K562 (cell line): ENCODE measurements at regions not wholly inside any gene's neighbourhood (a gene's known extent, or its start where the extent isn't known, plus 50 kb on each side); places are given as distances from the start of the nearest gene placed in this dataset.
A peak's percentile ranks its signal among the peaks of the same experiment; 100 is the strongest.

Experiments used
- ATAC-seq: fragments of 200-7000 bp; cut with Tn5 transposase; 3 replicates; pipeline ENCODE4 v1.9.1; 2020; ENCODE audit warnings: moderate library complexity
- BruUV-seq: library from RNA; stranded (reverse); fragments of 400-500 nt; replicated peaks from 2 replicates; lab custom pipeline; 2021; lab: Mats Ljungman, UMichigan
- CTCF ChIA-PET: fragments of 300-600 bp; formaldehyde crosslinking; extraction: SDS; loops from one replicate; lab custom pipeline; 2021; ENCODE audit warnings: low intra/inter-chr PET ratio; lab: Yijun Ruan, JAX
- POLR2A ChIA-PET: fragments of 300-600, 350-650 bp; sonication (Branson Sonifier 250); formaldehyde crosslinking; extraction: SDS; loops from one replicate; lab custom pipeline; 2021; ENCODE audit warnings: antibody characterized with exemption, inconsistent platforms; lab: Yijun Ruan, JAX
- DNase-seq, 4 experiments: peaks; one replicate each; pipeline versions ENCODE4 v3.0.0 to v3.0.0-alpha.2; 2011 to 2018; ENCODE audit warnings: low spot score in 3 of 4, mixed read lengths in 3 of 4; ENCODE audit errors: extremely low read depth in 1 of 4
- FAIRE-seq: peaks from 2 replicates; lab custom pipeline; 2011; peaks lifted over from hg19 to GRCh38; lab: Jason Lieb, UNC
- H2AFZ ChIP-seq: 2 replicates; pipeline ENCODE4 v1.6.0; 2011; ENCODE audit warnings: low read depth, low read length, control low read depth, inconsistent platforms
- H3K27ac ChIP-seq: fragments of 200-600 bp; 3 replicates; pipeline ENCODE4 v1.8.0; 2011; ENCODE audit warnings: low read depth, mild to moderate bottlenecking, control low read depth, inconsistent platforms, low read length, moderate library complexity, mixed read lengths; ENCODE audit errors: extremely low read depth
- H3K27me3 ChIP-seq, 2 experiments: fragments of 300-600 bp in 1 of 2; 2 replicates in 1 of 2; 3 replicates in 1 of 2; pipeline versions ENCODE4 v1.6.0 to v1.8.0; 2011; ENCODE audit warnings: inconsistent platforms in 2 of 2, low read length in 2 of 2, mild to moderate bottlenecking in 1 of 2, mixed read lengths in 1 of 2, moderate library complexity in 1 of 2; ENCODE audit not compliant: control insufficient read depth in 2 of 2, insufficient read depth in 2 of 2
- H3K36me3 ChIP-seq: fragments of 300-600 bp; 3 replicates; pipeline ENCODE4 v1.8.0; 2011; ENCODE audit warnings: mild to moderate bottlenecking, low read length, inconsistent platforms; ENCODE audit not compliant: control insufficient read depth, insufficient read depth
- H3K4me1 ChIP-seq, 2 experiments: fragments of 200-600 bp in 1 of 2; replicated peaks in 1 of 2; 2 replicates in 1 of 2; 3 replicates in 1 of 2; pipeline versions ENCODE4 v1.5.1 to v1.8.0; 2011; ENCODE audit warnings: inconsistent platforms in 2 of 2, low read length in 2 of 2, mild to moderate bottlenecking in 1 of 2, mixed read lengths in 1 of 2, moderate library complexity in 1 of 2; ENCODE audit not compliant: control insufficient read depth in 2 of 2, insufficient read depth in 2 of 2
- H3K4me2 ChIP-seq: 2 replicates; pipeline ENCODE4 v1.6.1; 2011; ENCODE audit warnings: low read length, control low read depth, inconsistent platforms, mixed read lengths; ENCODE audit not compliant: insufficient read depth
- H3K4me3 ChIP-seq: fragments of 200-600 bp; sonication (generic), shearing (Covaris generic); 2 replicates; pipeline ENCODE4 v1.5.1; 2016; ENCODE audit warnings: control low read depth, inconsistent platforms
- H3K79me2 ChIP-seq: fragments of 200-600 bp; 3 replicates; pipeline ENCODE4 v1.8.0; 2011; ENCODE audit warnings: low read length, inconsistent platforms; ENCODE audit not compliant: control insufficient read depth, insufficient read depth
- H3K9ac ChIP-seq, 2 experiments: 2 replicates each; pipeline versions ENCODE4 v1.6.0 to v1.6.1; 2011; ENCODE audit warnings: low read depth in 2 of 2, low read length in 2 of 2, control low read depth in 1 of 2, inconsistent platforms in 1 of 2, mild to moderate bottlenecking in 1 of 2, mixed read lengths in 1 of 2; ENCODE audit not compliant: insufficient read depth in 1 of 2
- H3K9me1 ChIP-seq: one replicate; pipeline ENCODE4 v1.6.0; 2011; ENCODE audit warnings: inconsistent platforms, mild to moderate bottlenecking, low read length, moderate library complexity; ENCODE audit not compliant: control insufficient read depth, insufficient read depth
- H3K9me3 ChIP-seq: replicated peaks from 2 replicates; pipeline ENCODE4 v1.5.1; 2011; ENCODE audit warnings: low read depth, low read length, inconsistent platforms; ENCODE audit not compliant: control insufficient read depth, insufficient read depth
- H4K20me1 ChIP-seq: replicated peaks from 2 replicates; pipeline ENCODE4 v1.6.1; 2011; ENCODE audit warnings: low read length, inconsistent platforms, mixed read lengths; ENCODE audit not compliant: control insufficient read depth, insufficient read depth
- CBFA2T3 ChIP-seq: fragments of 450-650 bp; IDR thresholded peaks from 2 replicates; pipeline ENCODE4 v1.6.1; 2017
- CREM ChIP-seq: IDR thresholded peaks from 2 replicates; pipeline ENCODE4 v1.6.1; 2014; ENCODE audit warnings: antibody characterized with exemption, low read depth
- ELK1 ChIP-seq: sonication (generic); formaldehyde crosslinking; IDR thresholded peaks from 2 replicates; pipeline ENCODE4 v1.8.1; 2022; ENCODE audit warnings: missing genetic modification reagents
- KLF13 ChIP-seq: fragments of 450-650 bp; IDR thresholded peaks from 2 replicates; pipeline ENCODE4 v1.6.1; 2016; ENCODE audit warnings: missing genetic modification characterization, low read depth, mild to moderate bottlenecking, missing compliant biosample characterization, moderate library complexity, borderline replicate concordance
- MEIS2 ChIP-seq: fragments of 450-650 bp; IDR thresholded peaks from 2 replicates; pipeline ENCODE4 v1.6.1; 2014; ENCODE audit warnings: mild to moderate bottlenecking; ENCODE audit not compliant: partially characterized antibody
- MLX ChIP-seq, 2 experiments: fragments of 450-650 bp in 1 of 2; sonication (generic) in 1 of 2; formaldehyde crosslinking; conservative IDR thresholded peaks; 2 replicates each; pipeline versions ENCODE4 v1.4.0 to v1.8.1; 2020 to 2022; ENCODE audit warnings: mild to moderate bottlenecking in 1 of 2, missing genetic modification reagents in 1 of 2
- NFYB ChIP-seq: IDR thresholded peaks from 2 replicates; pipeline ENCODE4 v1.6.1; 2011; ENCODE audit warnings: mild to moderate bottlenecking, moderate library complexity; ENCODE audit not compliant: insufficient read length; ENCODE audit errors: extremely low read depth
- PKNOX1 ChIP-seq: fragments of 450-650 bp; IDR thresholded peaks from 2 replicates; pipeline ENCODE4 v1.6.1; 2016
- ZNF143 ChIP-seq: sonication (generic); formaldehyde crosslinking; IDR thresholded peaks from 2 replicates; pipeline ENCODE4 v1.9.0; 2022; ENCODE audit warnings: mild to moderate bottlenecking, missing genetic modification reagents
- WGBS: fragments of 100-300 bp; shearing (Covaris generic); methylation state at CpG from one replicate; pipeline ENCODE4 v1.1.6; 2016; ENCODE audit warnings: low coverage, mixed read lengths; ENCODE audit not compliant: insufficient coverage; ENCODE audit errors: missing lambda C conversion rate; 5-methylcytosine and 5-hydroxymethylcytosine counted together
- in situ Hi-C: fragments of 300-500 bp; cut with MboI; formaldehyde crosslinking; loops from 4 replicates; pipeline ENCODE4 v1.15.0; 2018; ENCODE audit warnings: inconsistent platforms, mixed read lengths
- intact Hi-C: fragments of 100-400 bp; cut with micrococcal nuclease; formaldehyde crosslinking; loops from 2 replicates; pipeline ENCODE4 v1.14.2; 2022

GRCh38 chr4:123510221-123510620 is 113.6 kb downstream of the SPRY1 start:
- CTCF ChIA-PET = no interaction called here
- Histone ChIP-seq H4K20me1 (no peaks in the 10 kb centered on the region), H2AFZ (peak overlapping the region; percentile 33; the same call in 1 of the 2 replicates), H3K36me3 (no peaks in the 10 kb centered on the region), H3K27ac (no peak overlapping the region), H3K4me2 (peak overlapping the region; percentile 25; the same call in 1 of the 2 replicates), H3K9ac (no peak overlapping the region; a peak in 1 of 4 replicates), H3K9me1 (no peaks in the 10 kb centered on the region), H3K4me3 (no peak overlapping the region), H3K4me1 (peaks cover 9 to 14% of the 10 kb centered on the region in 2 experiments; a peak in 4 of 5 replicates), H3K79me2 (no peaks in the 10 kb centered on the region), H3K27me3 (peaks cover 9 to 14% of the 10 kb centered on the region in 2 experiments; a peak in 3 of 5 replicates), H3K9me3 (no peaks in the 10 kb centered on the region)
- peak; percentile 20 to 44 (median 34) for DNase-seq
- BruUV-seq = no TSS peak
- no peak for FAIRE-seq
- in situ Hi-C loops = no loop called here
- WGBS = 15% methylated on average over 3 of the region's 3 CpGs
- intact Hi-C loops = no loop called here
- ATAC-seq = peak; percentile 43
- TF ChIP-seq MEIS2 (peak; percentile 26), CBFA2T3 (peak; percentile 12; the same call in 1 of the 2 replicates), ZNF143 (CRISPR knock-in tag) (no peak), PKNOX1 (peak; percentile 46; the same call in 1 of the 2 replicates), CREM (no peak)
- POLR2A ChIA-PET = no interaction called here

GRCh38 chr4:123510659-123511058 is 114.1 kb downstream of the SPRY1 start:
- H3K9me3 ChIP-seq = no peaks in the 10 kb centered on the region
- DNase-seq = no peak
- peaks cover 9 to 10% of the 10 kb centered on the region in 2 experiments; a peak in 3 of 5 replicates for H3K27me3 ChIP-seq
- no peak overlapping the region for H2AFZ ChIP-seq
- FAIRE-seq = no peak
- H3K9me1 ChIP-seq = no peaks in the 10 kb centered on the region
- H3K4me1 ChIP-seq = peaks cover 5 to 14% of the 10 kb centered on the region in 2 experiments; a peak in 4 of 5 replicates
- no peaks in the 10 kb centered on the region for H3K79me2 ChIP-seq
- in situ Hi-C loops = no loop called here
- no peaks in the 10 kb centered on the region for H4K20me1 ChIP-seq
- POLR2A ChIA-PET = no interaction called here
- H3K9ac ChIP-seq = no peak overlapping the region
- no peak overlapping the region for H3K4me3 ChIP-seq
- 4% methylated on average over 3 of the region's 3 CpGs for WGBS
- no peak overlapping the region for H3K27ac ChIP-seq
- intact Hi-C loops = no loop called here
- no peaks in the 10 kb centered on the region for H3K36me3 ChIP-seq
- no peak for TF ChIP-seq ELK1 (CRISPR knock-in tag)
- no peak for TF ChIP-seq KLF13
- no peak for TF ChIP-seq MLX (CRISPR knock-in tag; conservative IDR thresholded peaks at IDR 0.05)
- TF ChIP-seq NFYB = no peak
- TF ChIP-seq, all 486 proteins: peak for 0
- CTCF ChIA-PET = no interaction called here
- H3K4me2 ChIP-seq = no peak overlapping the region
- ATAC-seq = no peak
- BruUV-seq = no TSS peak
